Chondrocyte (in vitro differentiated cells): ENCODE measurements at regions not wholly inside any gene's neighbourhood (a gene's known extent, or its start where the extent isn't known, plus 50 kb on each side); places are given as distances from the start of the nearest gene placed in this dataset.

Source experiments
- DNase-seq: peaks from one replicate; pipeline ENCODE4 v3.0.0; 2021; ENCODE audit warnings: mixed read lengths, low spot score
- H3K27ac Mint-ChIP-seq: one replicate; pipeline ENCODE4 v1.8.0; 2021; ENCODE audit warnings: mild to moderate bottlenecking, moderate library complexity, mixed read lengths; ENCODE audit not compliant: unreplicated experiment
- H3K27me3 Mint-ChIP-seq: 2 replicates; pipeline ENCODE4 v1.8.0; 2021; ENCODE audit warnings: low read depth, mixed read lengths
- H3K36me3 Mint-ChIP-seq: 2 replicates; pipeline ENCODE4 v1.8.0; 2021; ENCODE audit warnings: low read depth, mixed read lengths
- H3K4me1 Mint-ChIP-seq: 2 replicates; pipeline ENCODE4 v1.8.0; 2021; ENCODE audit warnings: low read depth, mild to moderate bottlenecking, mixed read lengths
- H3K4me3 Mint-ChIP-seq: one replicate; pipeline ENCODE4 v1.8.0; 2021; ENCODE audit warnings: mild to moderate bottlenecking, moderate library complexity, mixed read lengths; ENCODE audit not compliant: unreplicated experiment
- H3K9me3 Mint-ChIP-seq: 2 replicates; pipeline ENCODE4 v1.8.0; 2021; ENCODE audit warnings: low read depth, mixed read lengths
- TF ChIP-seq, protein P1 (sequence below): fragments of 200-600 bp; sonication (generic); IDR thresholded peaks from 2 replicates; pipeline ENCODE4 v1.5.0; 2021; ENCODE audit warnings: antibody characterized with exemption, mild to moderate bottlenecking, moderate library complexity

DNA sequence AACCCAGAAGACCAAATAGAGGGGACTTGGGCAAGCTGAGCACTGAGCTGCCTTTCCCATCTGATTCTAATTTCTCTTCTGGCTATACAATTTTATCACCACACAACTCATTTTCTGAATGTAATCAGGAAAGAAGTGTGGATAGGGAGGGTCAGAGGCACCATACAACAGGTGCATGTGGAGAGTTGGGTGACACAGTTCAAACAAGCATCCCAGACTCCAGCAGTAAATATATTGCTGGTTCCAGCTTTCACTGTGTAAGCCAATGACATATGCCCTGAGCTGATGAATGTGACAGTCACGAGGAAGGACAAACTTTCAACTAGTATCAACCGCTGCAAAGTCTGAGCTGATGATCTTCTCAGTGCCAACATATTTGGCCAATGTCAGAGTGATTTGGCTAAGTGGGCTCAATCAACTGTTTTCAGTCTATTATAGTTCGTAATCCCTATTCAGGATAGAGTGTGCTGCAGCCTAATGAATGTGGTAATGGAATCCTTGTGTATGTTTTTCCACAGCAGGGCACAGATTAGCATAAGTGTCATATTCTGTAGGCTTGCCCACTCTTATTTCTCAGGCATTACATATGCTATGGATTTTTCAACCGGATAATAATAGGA lies 109.9 kb upstream of the MEIS1 start:
- no peak for DNase-seq
- Mint-ChIP-seq H3K4me1 (peaks cover 5% of the 10 kb centered on the region), H3K27me3 (peaks cover 20% of the 10 kb centered on the region), H3K9me3 (no peaks in the 10 kb centered on the region), H3K36me3 (no peaks in the 10 kb centered on the region), H3K27ac (no peak overlapping the region), H3K4me3 (no peak overlapping the region)
- TF ChIP-seq, protein P1, sequence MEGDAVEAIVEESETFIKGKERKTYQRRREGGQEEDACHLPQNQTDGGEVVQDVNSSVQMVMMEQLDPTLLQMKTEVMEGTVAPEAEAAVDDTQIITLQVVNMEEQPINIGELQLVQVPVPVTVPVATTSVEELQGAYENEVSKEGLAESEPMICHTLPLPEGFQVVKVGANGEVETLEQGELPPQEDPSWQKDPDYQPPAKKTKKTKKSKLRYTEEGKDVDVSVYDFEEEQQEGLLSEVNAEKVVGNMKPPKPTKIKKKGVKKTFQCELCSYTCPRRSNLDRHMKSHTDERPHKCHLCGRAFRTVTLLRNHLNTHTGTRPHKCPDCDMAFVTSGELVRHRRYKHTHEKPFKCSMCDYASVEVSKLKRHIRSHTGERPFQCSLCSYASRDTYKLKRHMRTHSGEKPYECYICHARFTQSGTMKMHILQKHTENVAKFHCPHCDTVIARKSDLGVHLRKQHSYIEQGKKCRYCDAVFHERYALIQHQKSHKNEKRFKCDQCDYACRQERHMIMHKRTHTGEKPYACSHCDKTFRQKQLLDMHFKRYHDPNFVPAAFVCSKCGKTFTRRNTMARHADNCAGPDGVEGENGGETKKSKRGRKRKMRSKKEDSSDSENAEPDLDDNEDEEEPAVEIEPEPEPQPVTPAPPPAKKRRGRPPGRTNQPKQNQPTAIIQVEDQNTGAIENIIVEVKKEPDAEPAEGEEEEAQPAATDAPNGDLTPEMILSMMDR, result no peak

DNA sequence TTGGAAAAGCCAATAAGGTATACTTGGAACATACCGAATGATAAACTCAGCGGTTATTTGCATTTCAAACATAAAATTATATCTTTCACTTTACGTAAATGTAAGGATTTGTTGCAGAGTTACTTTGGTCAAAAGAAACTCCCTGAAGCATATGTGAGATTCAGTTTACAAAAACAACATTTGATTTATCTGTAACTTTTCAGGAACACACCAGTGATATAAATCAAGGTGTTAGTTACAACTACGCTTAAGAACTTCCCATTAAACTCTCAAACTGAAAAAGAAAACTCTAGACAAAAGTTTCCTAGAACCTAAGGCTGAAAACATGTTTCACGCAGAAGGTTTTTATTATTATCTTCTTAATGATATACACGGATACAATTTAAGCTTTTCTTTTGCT lies 110.6 kb upstream of the MEIS1 start:
- Mint-ChIP-seq H3K27me3 (peaks cover 20% of the 10 kb centered on the region), H3K4me1 (peaks cover 5% of the 10 kb centered on the region), H3K4me3 (no peak overlapping the region), H3K36me3 (no peaks in the 10 kb centered on the region), H3K9me3 (no peaks in the 10 kb centered on the region), H3K27ac (no peak overlapping the region)
- TF ChIP-seq, protein P1, result no peak
- DNase-seq, result no peak

GRCh38 chr2:66323406-66323805 lies 111.5 kb upstream of the MEIS1 start:
- Mint-ChIP-seq H3K27me3 (peaks cover 20% of the 10 kb centered on the region), H3K27ac (no peak overlapping the region), H3K9me3 (no peaks in the 10 kb centered on the region), H3K4me1 (peaks cover 5% of the 10 kb centered on the region), H3K4me3 (no peak overlapping the region), H3K36me3 (no peaks in the 10 kb centered on the region)
- TF ChIP-seq, protein P1, result no peak
- DNase-seq, result no peak

DNA sequence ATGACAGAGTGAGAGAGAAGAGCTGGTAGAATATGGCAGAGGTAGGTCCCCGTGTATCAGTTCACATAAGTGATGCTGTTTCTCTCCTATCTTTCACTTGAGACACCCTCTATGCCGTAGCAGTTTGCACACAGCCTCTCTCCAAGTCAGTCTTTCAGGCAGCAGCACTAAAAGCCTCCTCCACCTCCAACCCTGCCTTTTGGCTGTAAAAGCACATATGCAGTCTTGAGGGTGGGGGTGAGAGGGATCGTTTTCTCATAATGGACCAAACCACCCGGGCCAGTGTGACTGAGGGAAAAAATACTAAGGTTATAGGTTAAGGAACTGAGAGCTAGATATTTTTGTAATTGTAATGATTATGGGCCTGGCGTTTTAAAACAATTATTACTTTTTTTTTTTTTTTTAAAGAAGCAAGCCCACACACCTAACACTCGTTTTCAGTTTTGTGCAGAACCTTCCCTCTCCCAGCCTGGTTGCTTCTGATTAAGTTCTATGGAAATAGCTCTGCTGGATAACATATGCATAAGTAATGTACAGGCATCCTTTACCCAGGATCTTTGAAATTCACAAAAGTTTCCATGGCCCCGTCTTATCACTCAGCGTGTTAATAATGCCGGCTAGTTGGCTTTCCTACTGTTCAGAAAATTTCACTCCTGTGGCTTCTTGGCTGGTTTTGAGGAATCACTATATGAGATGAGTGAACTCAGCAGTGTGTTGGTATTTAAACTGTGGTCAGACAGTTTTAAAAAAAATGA lies 112.2 kb upstream of the MEIS1 start:
- no peak overlapping the region for H3K27ac Mint-ChIP-seq
- H3K27me3 Mint-ChIP-seq, result peaks cover 23% of the 10 kb centered on the region
- H3K36me3 Mint-ChIP-seq, result no peaks in the 10 kb centered on the region
- no peaks in the 10 kb centered on the region for H3K9me3 Mint-ChIP-seq
- H3K4me1 Mint-ChIP-seq, result peaks cover 5% of the 10 kb centered on the region
- TF ChIP-seq, protein P1, result no peak
- DNase-seq, result no peak
- H3K4me3 Mint-ChIP-seq, result no peak overlapping the region

DNA sequence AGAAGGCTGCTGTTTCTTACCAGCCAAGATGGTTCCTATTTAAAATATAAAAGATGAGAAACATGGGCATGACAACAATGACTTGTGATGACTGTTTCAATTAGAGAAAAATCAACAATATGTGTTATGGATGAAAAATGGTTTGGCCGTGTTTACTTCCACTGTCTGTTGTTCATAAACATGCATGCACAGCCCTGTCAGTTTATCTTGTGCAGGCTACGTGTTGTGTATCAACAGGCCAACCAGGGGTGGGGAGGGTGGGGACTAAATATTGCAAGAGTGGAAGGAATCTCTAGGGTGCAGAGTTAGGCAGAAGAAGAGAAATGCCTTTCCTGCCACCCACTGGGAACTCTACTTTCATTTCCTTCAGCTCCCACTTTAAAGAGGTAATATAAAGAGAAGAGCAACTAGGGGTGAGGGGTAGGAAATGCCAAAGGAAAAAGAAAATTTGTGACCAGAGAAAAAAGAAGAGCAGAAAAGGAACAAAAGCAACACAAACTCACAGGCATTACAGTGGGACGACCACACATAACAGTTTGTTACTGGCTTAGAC lies 116.8 kb upstream of the MEIS1 start:
- Mint-ChIP-seq H3K4me1 (no peaks in the 10 kb centered on the region), H3K9me3 (no peaks in the 10 kb centered on the region), H3K27ac (no peak overlapping the region), H3K36me3 (no peaks in the 10 kb centered on the region), H3K27me3 (peaks cover 9% of the 10 kb centered on the region), H3K4me3 (no peak overlapping the region)
- TF ChIP-seq, protein P1, result no peak
- no peak for DNase-seq
